ENCODE measurements at regions not wholly inside any gene's neighbourhood (a gene's known extent, or its start where the extent isn't known, plus 50 kb on each side); places are given as distances from the start of the nearest gene placed in this dataset.

- CTCF ChIA-PET (ENCODE audit: low intra/inter-chr PET ratio): interaction anchor here (1.3 to 1.9 kb wide), 2 partner anchors 87 to 150 kb away, joined by 7 to 11 read pairs; no protein-coding TSS in a partner anchor
- no peak for FAIRE-seq
- no peak for TF ChIP-seq ZNF347 (CRISPR knock-in tag; IDR thresholded peaks at IDR 0.05; ENCODE audit: low read depth)
- peak; percentile 80 for TF ChIP-seq ZEB2 (IDR thresholded peaks at IDR 0.05)
- TF ChIP-seq BCOR (IDR thresholded peaks at IDR 0.05): 0 out of 2 replicates have a peak, but pooled peaks have one; percentile 20
- no peak for TF ChIP-seq ZNF165 (CRISPR knock-in tag; IDR thresholded peaks at IDR 0.05; ENCODE audit: borderline replicate concordance)
- peak; percentile 92 for TF ChIP-seq GATA2 (CRISPR knock-in tag; IDR thresholded peaks at IDR 0.05)
- no peak for TF ChIP-seq ETS1 (conservative IDR thresholded peaks at IDR 0.05; ENCODE audit: control insufficient read depth, low read depth, low read length)
- no peak for TF ChIP-seq CREBBP (IDR thresholded peaks at IDR 0.05; ENCODE audit: low read depth, low read length)
- TF ChIP-seq MCM5 (IDR thresholded peaks at IDR 0.05; ENCODE audit: low read depth): no peak
- TF ChIP-seq HSF4 (CRISPR knock-in tag; IDR thresholded peaks at IDR 0.05; ENCODE audit: borderline replicate concordance): no peak
- TF ChIP-seq, protein P1, sequence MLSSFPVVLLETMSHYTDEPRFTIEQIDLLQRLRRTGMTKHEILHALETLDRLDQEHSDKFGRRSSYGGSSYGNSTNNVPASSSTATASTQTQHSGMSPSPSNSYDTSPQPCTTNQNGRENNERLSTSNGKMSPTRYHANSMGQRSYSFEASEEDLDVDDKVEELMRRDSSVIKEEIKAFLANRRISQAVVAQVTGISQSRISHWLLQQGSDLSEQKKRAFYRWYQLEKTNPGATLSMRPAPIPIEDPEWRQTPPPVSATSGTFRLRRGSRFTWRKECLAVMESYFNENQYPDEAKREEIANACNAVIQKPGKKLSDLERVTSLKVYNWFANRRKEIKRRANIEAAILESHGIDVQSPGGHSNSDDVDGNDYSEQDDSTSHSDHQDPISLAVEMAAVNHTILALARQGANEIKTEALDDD (IDR thresholded peaks at IDR 0.05): peak; percentile 84
- no peak for TF ChIP-seq TAF7 (tag; IDR thresholded peaks at IDR 0.05)
- no peak for TF ChIP-seq BRF2 (IDR thresholded peaks at IDR 0.05; ENCODE audit: borderline replicate concordance, insufficient read depth, insufficient read length)
- no peak for TF ChIP-seq CBX3 (IDR thresholded peaks at IDR 0.05; ENCODE audit: borderline replicate concordance in 1 of 2, low read length in 2 of 2)
- TF ChIP-seq CGGBP1 (CRISPR knock-in tag; IDR thresholded peaks at IDR 0.05): no peak
- peak; percentile 90 for TF ChIP-seq NCOR1 (IDR thresholded peaks at IDR 0.05)
- no peak for TF ChIP-seq POLR2G (IDR thresholded peaks at IDR 0.05; ENCODE audit: low read depth, low read length)
- no peak for TF ChIP-seq NR4A1 (CRISPR knock-in tag; IDR thresholded peaks at IDR 0.05)
- TF ChIP-seq NR4A1 (tag; IDR thresholded peaks at IDR 0.05): no peak
- TF ChIP-seq ZNF311 (CRISPR knock-in tag; IDR thresholded peaks at IDR 0.05): no peak
- peak; percentile 83 for TF ChIP-seq NFIC (IDR thresholded peaks at IDR 0.05)
- no peak for TF ChIP-seq TFAM (CRISPR knock-in tag; conservative IDR thresholded peaks at IDR 0.05)
- TF ChIP-seq SIX5 (IDR thresholded peaks at IDR 0.05; ENCODE audit: borderline replicate concordance in 1 of 2, insufficient read depth in 1 of 2, low read depth in 1 of 2, low read length in 2 of 2): no peak
- no peak for TF ChIP-seq HIVEP1 (CRISPR knock-in tag; IDR thresholded peaks at IDR 0.05)
Observed at GRCh38 chr7:116439005-116439404, 60.5 kb upstream of the CAV2 start.

More at GRCh38 chr7:116439005-116439404, 60.5 kb upstream of the CAV2 start:
- DNase-seq (ENCODE audit: extremely low read depth in 1 of 4, low spot score in 3 of 4) (peak; percentile 43 to 72 (median 60)), ATAC-seq (peak; percentile 73)
- no peak overlapping the region for H3K9ac ChIP-seq (ENCODE audit: insufficient read depth in 1 of 2, low read depth in 2 of 2, low read length in 2 of 2)
- BruUV-seq (replicated peaks): no TSS peak
- H3K9me1 ChIP-seq (ENCODE audit: control insufficient read depth, insufficient read depth, low read length): no peaks in the 10 kb centered on the region
- WGBS (ENCODE audit: insufficient coverage, low coverage, missing lambda C conversion rate): 0% methylated on average over 1 of the region's 1 CpG
- no peaks in the 10 kb centered on the region for H3K79me2 ChIP-seq (ENCODE audit: control insufficient read depth, insufficient read depth, low read length)
- in situ Hi-C loops (cut with MboI) (no loop called here), intact Hi-C loops (cut with micrococcal nuclease) (loop anchor here (2.0 to 5.0 kb wide), 3 partner anchors 62 to 262 kb away; no protein-coding TSS in a partner anchor)
- peaks cover 8 to 25% of the 10 kb centered on the region in 2 experiments; a peak in 3 of 5 replicates for H3K4me1 ChIP-seq (replicated peaks in 1 of 2; ENCODE audit: control insufficient read depth in 2 of 2, insufficient read depth in 2 of 2, low read length in 2 of 2)
- H4K20me1 ChIP-seq (replicated peaks; ENCODE audit: control insufficient read depth, insufficient read depth, low read length): no peaks in the 10 kb centered on the region
- peak overlapping the region; percentile 2; the same call in 1 of the 2 replicates for H3K4me2 ChIP-seq (ENCODE audit: insufficient read depth, low read length)
- no peaks in the 10 kb centered on the region for H3K36me3 ChIP-seq (ENCODE audit: control insufficient read depth, insufficient read depth, low read length)
- H3K9me3 ChIP-seq (replicated peaks; ENCODE audit: control insufficient read depth, insufficient read depth, low read depth, low read length): no peaks in the 10 kb centered on the region
- POLR2A ChIA-PET: interaction anchor here (0.7 kb wide), 1 partner anchor 47 kb away, joined by 3 read pairs; no protein-coding TSS in a partner anchor
- no peak overlapping the region for H3K4me3 ChIP-seq
- no peak overlapping the region for H2AFZ ChIP-seq (ENCODE audit: low read depth, low read length)
- H3K27ac ChIP-seq (ENCODE audit: extremely low read depth, low read depth, low read length): no peak overlapping the region
- H3K27me3 ChIP-seq (ENCODE audit: control insufficient read depth in 2 of 2, insufficient read depth in 2 of 2, low read length in 2 of 2): no peaks in the 10 kb centered on the region

Data from K562 (cell line).